HEK293T (cell line): ENCODE measurements at regions not wholly inside any gene's neighbourhood (a gene's known extent, or its start where the extent isn't known, plus 50 kb on each side); places are given as distances from the start of the nearest gene placed in this dataset.
"Not testable (repeated sequence)": the region's sequence is repeated elsewhere in the genome, so short reads cannot be mapped to it uniquely, and the experiment has no call there.

ENCODE experiments used
- CTCF ChIA-PET: fragments of 350-600 bp; formaldehyde crosslinking; extraction: SDS; loops from one replicate; lab custom pipeline; 2021; ENCODE audit warnings: antibody characterized with exemption, inconsistent platforms; lab: Yijun Ruan, JAX
- POLR2A ChIA-PET: fragments of 350-600 bp; formaldehyde crosslinking; extraction: SDS; loops from one replicate; lab custom pipeline; 2020; ENCODE audit warnings: antibody characterized with exemption, inconsistent platforms; lab: Yijun Ruan, JAX
- DNase-seq: peaks from one replicate; pipeline ENCODE4 v3.0.0; 2012; ENCODE audit warnings: mixed read lengths; ENCODE audit errors: extremely low spot score
- ARNT ChIP-seq: fragments of 450-650 bp; IDR thresholded peaks from 2 replicates; pipeline ENCODE4 v1.6.1; 2017; ENCODE audit warnings: mild to moderate bottlenecking
- BHLHE40 ChIP-seq: fragments of 450-650 bp; IDR thresholded peaks from 2 replicates; pipeline ENCODE4 v1.6.1; 2016; ENCODE audit warnings: mild to moderate bottlenecking, moderate library complexity, borderline replicate concordance
- CTBP1 ChIP-seq: fragments of 450-650 bp; IDR thresholded peaks from 2 replicates; pipeline ENCODE4 v1.6.1; 2016; ENCODE audit warnings: borderline replicate concordance
- ELF4 ChIP-seq: fragments of 450-650 bp; IDR thresholded peaks from 2 replicates; pipeline ENCODE4 v1.6.1; 2017; ENCODE audit warnings: antibody characterized with exemption
- FOXA1 ChIP-seq: fragments of 450-650 bp; IDR thresholded peaks from 2 replicates; pipeline ENCODE4 v1.6.1; 2016; ENCODE audit warnings: mild to moderate bottlenecking
- FOXK2 ChIP-seq: fragments of 450-650 bp; IDR thresholded peaks from 2 replicates; pipeline ENCODE4 v1.6.1; 2016; ENCODE audit warnings: mild to moderate bottlenecking
- FOXM1 ChIP-seq: fragments of 450-650 bp; IDR thresholded peaks from 2 replicates; pipeline ENCODE4 v1.6.1; 2017; ENCODE audit warnings: mild to moderate bottlenecking, borderline replicate concordance
- HDGF ChIP-seq: fragments of 450-650 bp; IDR thresholded peaks from 2 replicates; pipeline ENCODE4 v1.6.1; 2017; ENCODE audit warnings: antibody characterized with exemption, borderline replicate concordance
- L3MBTL2 ChIP-seq: fragments of 450-650 bp; conservative IDR thresholded peaks from 2 replicates; pipeline ENCODE4 v1.6.1; 2016; ENCODE audit warnings: mild to moderate bottlenecking
- LEF1 ChIP-seq: fragments of 450-650 bp; IDR thresholded peaks from 2 replicates; pipeline ENCODE4 v1.6.1; 2017; ENCODE audit warnings: mild to moderate bottlenecking, borderline replicate concordance
- NFRKB ChIP-seq: fragments of 450-650 bp; IDR thresholded peaks from 2 replicates; pipeline ENCODE4 v1.6.1; 2016; ENCODE audit warnings: mild to moderate bottlenecking, moderate library complexity
- SP1 ChIP-seq: fragments of 450-650 bp; IDR thresholded peaks from 2 replicates; pipeline ENCODE4 v1.6.1; 2017
- SUZ12 ChIP-seq: fragments of 450-650 bp; IDR thresholded peaks from 2 replicates; pipeline ENCODE4 v1.6.1; 2016; ENCODE audit warnings: mild to moderate bottlenecking
- TARDBP ChIP-seq: fragments of 450-650 bp; IDR thresholded peaks from 2 replicates; pipeline ENCODE4 v1.6.1; 2016
- ZNF384 ChIP-seq: fragments of 450-650 bp; IDR thresholded peaks from 2 replicates; pipeline ENCODE4 v1.6.1; 2016
- TF ChIP-seq, protein P1 (sequence below): fragments of 450-650 bp; IDR thresholded peaks from 2 replicates; pipeline ENCODE4 v1.6.1; 2016

DNA sequence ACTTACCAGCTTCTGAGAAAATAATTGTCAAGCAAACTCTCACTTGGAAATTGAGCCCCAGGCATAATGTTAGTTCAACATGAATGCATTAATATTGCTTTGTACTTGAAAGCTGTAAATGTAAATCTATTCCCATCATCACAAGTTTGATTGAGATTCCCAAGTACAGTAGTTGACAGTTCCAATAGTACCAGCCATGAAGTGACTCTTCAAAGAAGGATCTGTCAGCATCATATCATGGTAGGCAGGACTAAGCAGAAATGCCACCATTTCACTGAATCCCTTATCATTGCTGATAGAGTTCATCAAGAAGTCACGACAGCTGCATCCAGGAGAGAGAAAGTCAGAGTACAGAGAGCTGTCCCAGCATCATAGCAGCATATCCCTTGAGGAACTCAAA is 348.7 kb downstream of the OMA1 start:
- POLR2A ChIA-PET: no interaction called here
- no peak for DNase-seq
- no peak for TF ChIP-seq FOXM1
- no peak for TF ChIP-seq FOXA1
- no peak for TF ChIP-seq SP1
- no peak for TF ChIP-seq CTBP1
- TF ChIP-seq NFRKB: no peak
- no peak for TF ChIP-seq TARDBP
- no peak for TF ChIP-seq HDGF
- TF ChIP-seq ZNF384: no peak
- TF ChIP-seq ELF4: no peak
- TF ChIP-seq ARNT: no peak
- TF ChIP-seq L3MBTL2: no peak
- TF ChIP-seq, protein P1, sequence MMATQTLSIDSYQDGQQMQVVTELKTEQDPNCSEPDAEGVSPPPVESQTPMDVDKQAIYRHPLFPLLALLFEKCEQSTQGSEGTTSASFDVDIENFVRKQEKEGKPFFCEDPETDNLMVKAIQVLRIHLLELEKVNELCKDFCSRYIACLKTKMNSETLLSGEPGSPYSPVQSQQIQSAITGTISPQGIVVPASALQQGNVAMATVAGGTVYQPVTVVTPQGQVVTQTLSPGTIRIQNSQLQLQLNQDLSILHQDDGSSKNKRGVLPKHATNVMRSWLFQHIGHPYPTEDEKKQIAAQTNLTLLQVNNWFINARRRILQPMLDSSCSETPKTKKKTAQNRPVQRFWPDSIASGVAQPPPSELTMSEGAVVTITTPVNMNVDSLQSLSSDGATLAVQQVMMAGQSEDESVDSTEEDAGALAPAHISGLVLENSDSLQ: no peak
- no peak for TF ChIP-seq LEF1
- CTCF ChIA-PET: no interaction called here

DNA sequence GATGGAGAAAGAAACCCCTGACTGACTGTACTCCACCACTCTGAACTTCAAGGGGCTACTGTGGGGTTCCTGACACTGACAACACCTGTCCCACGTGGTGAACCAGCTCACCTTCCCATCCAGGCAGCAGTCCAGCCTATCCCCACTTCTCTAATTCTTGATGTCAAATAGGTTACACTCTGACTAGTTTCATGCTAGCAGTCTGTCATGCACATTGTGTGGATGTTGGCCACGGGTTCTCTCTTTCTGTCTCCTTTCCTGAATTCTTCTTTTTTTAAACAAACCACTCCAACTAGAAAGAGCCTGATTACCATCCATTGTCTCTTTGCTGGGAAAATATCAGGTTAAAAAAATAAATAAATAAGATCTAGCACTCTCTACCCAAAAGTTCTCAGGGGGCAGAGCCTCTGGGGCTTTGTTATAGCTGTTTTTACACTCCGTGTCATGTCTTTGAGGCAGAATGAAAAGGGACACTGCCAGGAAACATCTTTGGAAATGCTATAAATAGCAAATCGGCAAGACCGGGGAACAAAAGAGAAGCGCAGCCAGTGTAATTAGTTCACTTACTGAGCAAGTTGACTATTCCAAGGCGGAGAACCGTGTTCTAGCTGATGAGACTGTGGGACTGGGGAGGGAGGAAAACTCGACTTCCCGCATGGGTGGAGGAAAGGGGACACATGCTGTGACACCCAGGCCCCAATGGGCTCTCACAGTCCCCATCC is 356.1 kb downstream of the OMA1 start:
- DNase-seq: no peak
- CTCF ChIA-PET: no interaction called here
- TF ChIP-seq LEF1 (no peak), ARNT (no peak), ZNF384 (no peak), ELF4 (no peak), BHLHE40 (no peak), HDGF (no peak), FOXK2 (no peak), FOXA1 (no peak), NFRKB (no peak), SUZ12 (no peak), TARDBP (no peak), CTBP1 (no peak), FOXM1 (no peak)
- TF ChIP-seq, protein P1: no peak
- POLR2A ChIA-PET: no interaction called here

DNA sequence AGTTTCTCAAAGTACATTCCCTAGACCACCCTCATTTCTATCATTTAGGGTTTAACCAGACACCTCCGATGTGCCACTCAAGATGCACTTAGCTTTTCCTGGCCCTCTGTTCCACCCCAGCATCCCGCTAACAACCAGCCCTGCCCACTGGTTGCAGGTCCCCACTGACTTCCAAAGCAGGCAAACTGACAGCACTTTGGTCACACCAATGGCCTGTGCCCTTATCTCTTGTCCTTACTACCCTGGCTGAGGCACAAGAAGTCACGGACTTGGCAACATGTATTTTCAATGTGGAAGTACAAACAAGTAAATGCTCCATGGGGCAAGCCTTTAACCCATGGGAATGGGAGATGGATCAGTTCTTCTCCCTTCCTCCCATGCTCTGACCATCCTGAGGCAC is 357.1 kb downstream of the OMA1 start:
- CTCF ChIA-PET: no interaction called here
- POLR2A ChIA-PET: no interaction called here
- no peak for DNase-seq
- TF ChIP-seq, protein P1: no peak
- TF ChIP-seq L3MBTL2: no peak
- no peak for TF ChIP-seq SP1
- no peak for TF ChIP-seq FOXM1
- no peak for TF ChIP-seq CTBP1
- no peak for TF ChIP-seq SUZ12

DNA sequence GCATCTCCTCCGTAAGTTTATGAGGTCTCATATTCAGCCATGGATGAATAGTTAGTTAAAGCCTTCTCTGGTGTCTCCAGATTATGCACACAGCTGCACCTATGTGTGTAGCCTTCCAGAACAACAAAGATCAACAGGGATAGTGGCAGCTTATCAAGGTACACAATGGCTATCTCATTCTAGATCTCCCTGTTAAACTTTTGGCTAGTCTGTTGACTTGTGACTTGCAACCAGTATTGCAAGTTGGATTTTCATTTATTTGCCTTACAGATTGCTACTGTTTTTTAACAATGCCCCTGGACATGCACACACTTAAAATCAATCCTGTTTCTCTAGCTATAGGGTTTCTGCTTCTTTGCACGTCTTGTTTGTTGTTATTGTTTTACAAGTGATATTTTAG is 363.2 kb downstream of the OMA1 start:
- TF ChIP-seq LEF1 (no peak), ARNT (no peak), L3MBTL2 (no peak), CTBP1 (no peak), SUZ12 (no peak), FOXA1 (no peak), FOXM1 (no peak), FOXK2 (no peak), HDGF (no peak), ELF4 (no peak)
- TF ChIP-seq, protein P1: no peak
- no peak for DNase-seq
- CTCF ChIA-PET: no interaction called here
- POLR2A ChIA-PET: no interaction called here

DNA sequence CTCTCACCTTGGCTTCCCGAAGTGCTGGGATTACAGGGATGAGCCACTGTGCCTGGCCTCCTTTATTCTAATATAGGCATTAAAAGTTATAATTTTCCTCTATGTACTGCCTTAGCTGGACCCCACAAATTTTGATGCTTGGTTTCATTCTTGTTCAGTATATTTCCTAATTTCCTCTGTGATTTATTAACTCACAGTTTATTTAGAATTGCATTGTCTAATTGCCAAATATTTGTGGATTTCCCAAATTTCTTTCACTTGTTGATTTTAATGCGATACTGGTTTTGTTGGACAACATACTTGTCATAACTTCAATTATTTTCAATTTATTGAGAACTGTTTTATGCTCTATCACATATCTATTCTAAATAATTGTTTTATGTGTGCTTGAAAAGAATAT is 366.0 kb downstream of the OMA1 start:
- no peak for TF ChIP-seq CTBP1
- no peak for TF ChIP-seq TARDBP
- no peak for TF ChIP-seq SUZ12
- TF ChIP-seq BHLHE40: no peak
- POLR2A ChIA-PET: no interaction called here
- DNase-seq: no peak
- CTCF ChIA-PET: no interaction called here

DNA sequence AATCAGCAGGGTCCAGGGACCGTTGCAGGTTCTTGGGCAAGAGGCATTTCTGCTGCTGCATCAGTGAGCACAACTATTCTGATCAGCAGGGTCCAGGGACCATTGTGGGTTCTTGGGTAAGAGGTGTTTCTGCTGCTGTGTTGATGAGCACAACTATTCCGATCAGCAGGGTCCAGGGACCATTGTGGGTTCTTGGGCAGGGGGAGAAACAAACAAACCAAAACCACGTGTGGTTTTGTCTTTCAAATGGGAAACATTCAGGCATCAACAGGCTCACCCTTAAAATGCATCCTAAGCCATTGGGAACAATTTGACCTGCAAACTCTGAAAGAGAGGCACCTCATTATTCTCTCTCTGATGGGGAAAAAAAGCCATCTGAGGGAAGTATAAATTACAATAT is 377.4 kb downstream of the OMA1 start:
- POLR2A ChIA-PET: not testable (repeated sequence)

DNA sequence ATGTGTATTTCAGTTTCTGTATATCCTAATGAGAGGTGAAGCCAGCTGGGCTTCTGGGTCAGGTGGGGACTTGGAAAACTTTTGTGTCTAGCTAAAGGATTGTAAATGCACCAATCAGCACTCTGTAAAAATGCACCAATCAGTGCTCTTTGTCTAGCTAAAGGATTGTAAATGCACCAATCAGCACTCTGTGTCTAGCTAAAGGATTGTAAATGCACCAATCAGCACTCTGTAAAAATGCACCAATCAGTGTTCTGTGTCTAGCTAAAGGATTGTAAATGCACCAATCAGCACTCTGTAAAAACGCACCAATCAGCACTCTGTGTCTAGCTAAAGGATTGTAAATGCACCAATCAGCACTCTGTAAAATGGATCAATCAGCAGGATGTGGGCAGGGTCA is 379.4 kb downstream of the OMA1 start:
- DNase-seq, CTCF ChIA-PET, POLR2A ChIA-PET: not testable (repeated sequence)

More for the DNA sequence above, 377.4 kb downstream of the OMA1 start:
- CTCF ChIA-PET, DNase-seq: not testable (repeated sequence)
